Naive thymus-derived CD4-positive, alpha-beta T cell (primary cell): ENCODE measurements at regions not wholly inside any gene's neighbourhood (a gene's known extent, or its start where the extent isn't known, plus 50 kb on each side); places are given as distances from the start of the nearest gene placed in this dataset.

ENCODE experiments used
- ATAC-seq: fragments of 150-1000 bp; cut with Tn5 transposase; 2 replicates; pipeline ENCODE4 v1.10.0; 2021; ENCODE audit warnings: mild to moderate bottlenecking, moderate library complexity
- CTCF ChIA-PET: fragments of 350-600 bp; sonication (Branson Sonifier 250); formaldehyde crosslinking; loops from one replicate; lab custom pipeline; 2021; ENCODE audit warnings: antibody characterized with exemption; lab: Charles Lee
- POLR2A ChIA-PET: fragments of 350-600 bp; sonication (Branson Sonifier 250); formaldehyde crosslinking; loops from one replicate; lab custom pipeline; 2021; ENCODE audit warnings: antibody characterized with exemption, inconsistent platforms; lab: Charles Lee
- DNase-seq, 9 donors: peaks; one replicate each; pipeline versions ENCODE4 v3.0.0 to v3.0.0-alpha.2; 2020 to 2022; ENCODE audit warnings: mixed read lengths in 1 of 9
- H3K27ac ChIP-seq: one replicate; pipeline ENCODE4 v1.7.0; 2013; ENCODE audit warnings: mild to moderate bottlenecking, low read depth, low read length, moderate library complexity
- H3K27me3 ChIP-seq, 2 donors: one replicate each; pipeline ENCODE4 v1.7.0; 2013; ENCODE audit warnings: low read length in 2 of 2, mild to moderate bottlenecking in 2 of 2, moderate library complexity in 2 of 2; ENCODE audit not compliant: control insufficient read depth in 2 of 2, insufficient read depth in 2 of 2
- H3K36me3 ChIP-seq, 3 experiments: 1 replicate in 2 of 3; 2 replicates in 1 of 3; pipeline ENCODE4 v1.7.0; 2013; ENCODE audit warnings: low read length in 3 of 3, mild to moderate bottlenecking in 3 of 3, moderate library complexity in 1 of 3; ENCODE audit not compliant: insufficient read depth in 3 of 3, control insufficient read depth in 2 of 3
- H3K4me1 ChIP-seq, 2 donors: one replicate each; pipeline ENCODE4 v1.7.0; 2013; ENCODE audit warnings: low read length in 2 of 2, mild to moderate bottlenecking in 2 of 2, moderate library complexity in 1 of 2; ENCODE audit not compliant: control insufficient read depth in 2 of 2, insufficient read depth in 2 of 2
- H3K4me3 ChIP-seq: 2 replicates; pipeline ENCODE4 v1.7.0; 2013; ENCODE audit warnings: mild to moderate bottlenecking, low read length
- H3K9me3 ChIP-seq, 3 experiments: 1 replicate in 2 of 3; 2 replicates in 1 of 3; pipeline ENCODE4 v1.7.0; 2013; ENCODE audit warnings: low read length in 3 of 3; ENCODE audit not compliant: control insufficient read depth in 2 of 3
- H3K27ac Mint-ChIP-seq, 9 donors: one replicate each; pipeline ENCODE4 v1.8.0; 2020 to 2022; ENCODE audit warnings: mixed read lengths in 9 of 9, mild to moderate bottlenecking in 8 of 9, moderate library complexity in 5 of 9, inconsistent platforms in 2 of 9
- H3K27me3 Mint-ChIP-seq, 5 donors: one replicate each; pipeline ENCODE4 v1.8.0; 2021 to 2022; ENCODE audit warnings: mixed read lengths in 5 of 5, mild to moderate bottlenecking in 1 of 5
- H3K36me3 Mint-ChIP-seq, 5 donors: one replicate each; pipeline ENCODE4 v1.8.0; 2020 to 2022; ENCODE audit warnings: mixed read lengths in 5 of 5, mild to moderate bottlenecking in 3 of 5, inconsistent platforms in 1 of 5
- H3K4me1 Mint-ChIP-seq, 7 donors: one replicate each; pipeline ENCODE4 v1.8.0; 2020 to 2022; ENCODE audit warnings: mixed read lengths in 7 of 7, mild to moderate bottlenecking in 3 of 7, inconsistent platforms in 1 of 7
- H3K4me3 Mint-ChIP-seq, 10 donors: one replicate each; pipeline ENCODE4 v1.8.0; 2020 to 2022; ENCODE audit warnings: mild to moderate bottlenecking in 10 of 10, mixed read lengths in 10 of 10, moderate library complexity in 6 of 10, inconsistent platforms in 2 of 10
- H3K9me3 Mint-ChIP-seq, 11 donors: one replicate each; pipeline ENCODE4 v1.8.0; 2020 to 2022; ENCODE audit warnings: mixed read lengths in 11 of 11, mild to moderate bottlenecking in 4 of 11, inconsistent platforms in 1 of 11, moderate library complexity in 1 of 11
- intact Hi-C, 2 donors: fragments of 100-400 bp; cut with micrococcal nuclease; formaldehyde crosslinking; loops; one replicate each; pipeline ENCODE4 v1.15.1; 2023

DNA sequence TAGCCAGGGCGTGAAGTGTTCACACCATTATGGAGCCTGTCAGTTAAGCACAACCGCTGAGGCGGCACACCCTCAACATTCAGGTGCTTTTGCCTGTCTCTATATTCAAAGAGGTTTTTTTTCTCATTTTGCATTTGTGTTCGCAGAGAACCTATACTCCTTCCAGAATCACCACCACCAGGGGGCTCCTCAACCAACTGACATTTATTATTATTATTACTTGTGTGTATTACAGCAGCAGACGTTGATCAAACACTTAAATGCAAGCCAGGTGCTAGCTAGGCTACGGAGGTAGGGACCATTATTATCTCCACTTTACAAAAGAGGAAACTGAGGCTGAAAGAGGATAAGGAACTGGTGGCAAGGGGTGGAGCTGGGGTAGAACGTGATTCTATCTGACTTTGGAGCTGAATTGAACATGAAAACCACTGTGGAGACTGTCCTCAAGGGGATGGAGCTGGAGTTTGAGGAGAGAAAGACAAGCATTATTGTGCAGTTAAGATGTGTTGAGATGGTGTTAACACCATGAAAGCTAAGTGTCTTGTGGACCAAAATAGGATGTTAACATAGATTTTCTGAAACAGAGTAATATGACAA, 133.8 kb upstream of the PLXNA4 start:
- no peak overlapping the region for H3K4me3 Mint-ChIP-seq
- Histone ChIP-seq H3K4me3 (no peak overlapping the region), H3K36me3 (no peaks in the 10 kb centered on the region), H3K27ac (no peak overlapping the region), H3K27me3 (no peaks in the 10 kb centered on the region), H3K4me1 (no peaks in the 10 kb centered on the region), H3K9me3 (no peaks in the 10 kb centered on the region)
- DNase-seq (peak in 4 of 9 donors; percentile 12 to 30 (median 24)), ATAC-seq (no peak)
- H3K36me3 Mint-ChIP-seq: no peaks in the 10 kb centered on the region
- peaks cover 0 to 2% (median 0%) of the 10 kb centered on the region in 5 donors for H3K27me3 Mint-ChIP-seq
- POLR2A ChIA-PET: interaction anchor here (0.8 kb wide), 1 partner anchor 61 kb away, joined by 4 read pairs; no protein-coding TSS in a partner anchor
- peaks cover 0 to 13% (median 2%) of the 10 kb centered on the region in 7 donors for H3K4me1 Mint-ChIP-seq
- intact Hi-C loops: loop anchor here in 1 of 2 donors (1.0 kb wide), 1 partner anchor 61 kb away; no protein-coding TSS in a partner anchor
- peaks cover 0 to 3% (median 0%) of the 10 kb centered on the region in 11 donors for H3K9me3 Mint-ChIP-seq
- no peak overlapping the region for H3K27ac Mint-ChIP-seq
- CTCF ChIA-PET: interaction anchor here (0.6 to 1.2 kb wide), 5 partner anchors 8 to 724 kb away, joined by 3 to 9 read pairs (median 3); no protein-coding TSS in a partner anchor

DNA sequence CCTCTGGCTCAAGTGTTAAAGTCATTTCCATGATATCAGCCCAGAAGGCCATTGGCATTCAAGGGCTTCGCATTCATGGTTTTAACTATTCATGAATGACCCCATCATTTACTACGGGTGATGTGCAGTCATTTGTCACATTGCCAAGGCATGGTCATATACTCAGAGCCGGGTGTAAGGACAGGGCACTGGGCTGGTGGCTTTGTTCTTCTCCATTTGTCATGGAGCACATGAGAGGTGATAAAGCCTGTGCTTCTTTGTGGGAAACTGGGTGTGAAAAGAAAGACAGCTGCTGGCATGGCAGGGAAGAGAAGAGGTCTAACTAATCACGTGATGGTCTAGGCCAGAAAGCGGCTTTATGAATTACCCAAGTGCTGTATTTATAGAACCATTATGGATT, 132.2 kb upstream of the PLXNA4 start:
- no peak for ATAC-seq
- Histone ChIP-seq H3K4me1 (no peaks in the 10 kb centered on the region), H3K27me3 (no peaks in the 10 kb centered on the region), H3K4me3 (no peak overlapping the region), H3K9me3 (no peaks in the 10 kb centered on the region), H3K27ac (no peak overlapping the region), H3K36me3 (no peaks in the 10 kb centered on the region)
- Mint-ChIP-seq H3K27ac (no peak overlapping the region), H3K4me1 (peaks cover 0 to 15% (median 2%) of the 10 kb centered on the region in 7 donors), H3K27me3 (no peaks in the 10 kb centered on the region), H3K36me3 (no peaks in the 10 kb centered on the region), H3K4me3 (no peak overlapping the region), H3K9me3 (peaks cover 0 to 3% (median 0%) of the 10 kb centered on the region in 11 donors)
- POLR2A ChIA-PET: no interaction called here
- CTCF ChIA-PET: no interaction called here
- intact Hi-C loops: no loop called here
- no peak for DNase-seq

DNA sequence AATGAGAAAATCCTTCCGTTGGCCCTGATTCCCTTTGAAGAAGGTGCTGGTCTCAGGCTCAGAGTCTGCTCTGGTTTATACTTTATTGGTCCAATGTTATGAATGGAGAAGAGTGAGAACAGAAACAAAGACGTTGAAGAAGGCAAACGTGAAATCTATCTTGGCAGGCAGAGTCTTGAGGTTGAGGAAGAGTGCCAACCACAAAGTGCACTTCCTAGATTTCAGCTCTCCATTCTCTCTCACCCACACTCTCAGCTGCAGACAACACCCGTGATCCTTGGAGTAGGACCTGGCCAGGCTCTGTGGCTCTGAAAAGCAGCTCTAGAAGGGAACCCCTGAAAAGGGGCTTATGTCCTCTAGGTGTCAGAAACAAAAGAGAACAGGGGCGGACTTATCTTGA, 128.9 kb upstream of the PLXNA4 start:
- Mint-ChIP-seq H3K9me3 (peaks cover 0 to 8% (median 4%) of the 10 kb centered on the region in 11 donors), H3K27ac (peak overlapping the region in 2 of 9 donors; percentile 61 to 71), H3K36me3 (no peaks in the 10 kb centered on the region), H3K4me3 (no peak overlapping the region), H3K27me3 (no peaks in the 10 kb centered on the region), H3K4me1 (peaks cover 0 to 12% (median 2%) of the 10 kb centered on the region in 7 donors)
- ATAC-seq: no peak
- DNase-seq: no peak
- Histone ChIP-seq H3K27me3 (no peaks in the 10 kb centered on the region), H3K27ac (no peak overlapping the region), H3K4me1 (no peaks in the 10 kb centered on the region), H3K9me3 (no peaks in the 10 kb centered on the region), H3K36me3 (no peaks in the 10 kb centered on the region), H3K4me3 (no peak overlapping the region)
- ChIA-PET POLR2A (no interaction called here), CTCF (interaction anchor here (1.2 kb wide), 1 partner anchor 9 kb away, joined by 3 read pairs; no protein-coding TSS in a partner anchor)
- intact Hi-C loops: no loop called here

DNA sequence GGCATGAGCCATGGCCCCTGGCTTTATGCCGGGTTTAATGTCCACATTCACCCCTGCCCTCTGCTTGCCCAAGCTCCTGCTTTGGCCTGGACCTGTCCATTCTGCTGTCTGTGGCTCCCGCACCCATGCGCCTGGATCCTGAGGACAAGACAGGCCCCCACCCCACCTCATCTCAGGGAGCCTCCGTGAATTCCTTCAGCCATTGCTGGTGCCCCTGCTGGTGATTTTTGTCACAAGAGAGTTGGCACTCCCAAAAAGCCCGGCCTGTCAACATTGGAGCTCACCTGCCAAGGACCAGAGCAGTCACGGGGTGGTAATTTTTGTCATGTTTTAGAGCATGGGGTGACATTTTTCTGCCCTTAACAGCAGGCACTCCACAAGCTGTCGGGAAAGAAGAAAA, 127.5 kb upstream of the PLXNA4 start:
- no peaks in the 10 kb centered on the region for H3K36me3 Mint-ChIP-seq
- intact Hi-C loops: no loop called here
- H3K4me3 Mint-ChIP-seq: no peak overlapping the region
- H3K4me1 ChIP-seq: no peaks in the 10 kb centered on the region
- peaks cover 0 to 8% (median 4%) of the 10 kb centered on the region in 11 donors for H3K9me3 Mint-ChIP-seq
- no peak overlapping the region for H3K27ac Mint-ChIP-seq
- no peaks in the 10 kb centered on the region for H3K27me3 ChIP-seq
- no peaks in the 10 kb centered on the region for H3K36me3 ChIP-seq
- no peak overlapping the region for H3K4me3 ChIP-seq
- DNase-seq (no peak), ATAC-seq (no peak)
- H3K27ac ChIP-seq: no peak overlapping the region
- ChIA-PET POLR2A (interaction anchor here (0.6 kb wide), 1 partner anchor 49 kb away, joined by 4 read pairs; no protein-coding TSS in a partner anchor), CTCF (interaction anchor here (0.7 kb wide), 1 partner anchor 13 kb away, joined by 3 read pairs; no protein-coding TSS in a partner anchor)
- H3K9me3 ChIP-seq: no peaks in the 10 kb centered on the region
- peaks cover 0 to 9% (median 2%) of the 10 kb centered on the region in 7 donors for H3K4me1 Mint-ChIP-seq
- no peaks in the 10 kb centered on the region for H3K27me3 Mint-ChIP-seq

DNA sequence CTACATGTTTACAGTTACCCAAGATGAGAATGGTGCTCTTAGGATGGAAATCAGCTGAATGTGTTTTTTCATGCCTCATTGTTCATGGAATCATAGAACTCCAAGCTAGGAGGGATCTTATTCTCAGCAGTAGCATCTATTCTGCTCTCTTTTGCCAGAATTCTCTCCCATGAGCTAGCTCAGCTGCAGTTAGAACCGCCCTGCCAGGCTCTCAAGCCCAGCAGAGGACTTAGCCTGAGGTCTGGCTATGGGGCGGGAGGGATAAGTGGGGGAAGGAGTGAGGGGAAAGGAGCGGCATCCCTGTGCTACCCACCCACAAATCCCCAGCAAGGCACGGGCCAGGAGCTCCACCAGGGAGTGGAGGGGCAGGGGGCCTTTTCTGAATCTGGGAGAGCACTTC, 120.7 kb upstream of the PLXNA4 start:
- CTCF ChIA-PET: no interaction called here

DNA sequence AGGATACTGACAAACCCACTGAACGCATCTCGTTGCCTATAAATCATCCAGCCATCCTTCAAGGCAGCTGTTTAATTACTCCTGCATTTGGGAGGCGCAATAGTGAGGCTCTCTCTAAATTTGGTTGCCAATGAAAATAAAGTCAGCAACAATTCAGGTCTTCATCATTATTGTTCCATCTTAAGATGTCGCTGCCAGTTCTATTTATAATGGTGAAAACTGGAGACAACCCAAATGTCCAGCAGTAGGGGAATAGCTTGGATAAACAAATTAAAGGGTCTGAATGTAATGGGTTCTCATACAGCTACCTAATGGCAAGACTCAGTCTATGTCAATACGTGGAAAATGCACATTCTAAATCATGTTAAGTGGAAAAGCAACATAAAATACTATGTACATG, 120.1 kb upstream of the PLXNA4 start:
- Mint-ChIP-seq H3K36me3 (peaks cover 0 to 4% (median 0%) of the 10 kb centered on the region in 5 donors), H3K27me3 (no peaks in the 10 kb centered on the region), H3K4me3 (no peak overlapping the region), H3K9me3 (peaks cover 0 to 4% (median 0%) of the 10 kb centered on the region in 11 donors), H3K27ac (no peak overlapping the region), H3K4me1 (peaks cover 0 to 9% (median 6%) of the 10 kb centered on the region in 7 donors)
- Histone ChIP-seq H3K9me3 (no peaks in the 10 kb centered on the region), H3K4me3 (no peak overlapping the region), H3K27me3 (no peaks in the 10 kb centered on the region), H3K27ac (no peak overlapping the region), H3K4me1 (no peaks in the 10 kb centered on the region), H3K36me3 (no peaks in the 10 kb centered on the region)
- ATAC-seq: no peak
- DNase-seq: no peak
- CTCF ChIA-PET: no interaction called here
- POLR2A ChIA-PET: no interaction called here
- intact Hi-C loops: no loop called here

More for the DNA sequence above, 120.7 kb upstream of the PLXNA4 start:
- H3K4me1 ChIP-seq: no peaks in the 10 kb centered on the region
- no peaks in the 10 kb centered on the region for H3K36me3 ChIP-seq
- H3K27ac Mint-ChIP-seq: no peak overlapping the region
- ATAC-seq: no peak
- peaks cover 0 to 8% (median 4%) of the 10 kb centered on the region in 11 donors for H3K9me3 Mint-ChIP-seq
- no peaks in the 10 kb centered on the region for H3K9me3 ChIP-seq
- no peak overlapping the region for H3K4me3 Mint-ChIP-seq
- intact Hi-C loops: no loop called here
- DNase-seq: no peak
- H3K27me3 ChIP-seq: no peaks in the 10 kb centered on the region
- H3K4me3 ChIP-seq: no peak overlapping the region
- POLR2A ChIA-PET: no interaction called here
- peaks cover 0 to 4% (median 0%) of the 10 kb centered on the region in 5 donors for H3K36me3 Mint-ChIP-seq
- H3K4me1 Mint-ChIP-seq: peaks cover 0 to 9% (median 6%) of the 10 kb centered on the region in 7 donors
- H3K27ac ChIP-seq: no peak overlapping the region
- H3K27me3 Mint-ChIP-seq: no peaks in the 10 kb centered on the region

DNA sequence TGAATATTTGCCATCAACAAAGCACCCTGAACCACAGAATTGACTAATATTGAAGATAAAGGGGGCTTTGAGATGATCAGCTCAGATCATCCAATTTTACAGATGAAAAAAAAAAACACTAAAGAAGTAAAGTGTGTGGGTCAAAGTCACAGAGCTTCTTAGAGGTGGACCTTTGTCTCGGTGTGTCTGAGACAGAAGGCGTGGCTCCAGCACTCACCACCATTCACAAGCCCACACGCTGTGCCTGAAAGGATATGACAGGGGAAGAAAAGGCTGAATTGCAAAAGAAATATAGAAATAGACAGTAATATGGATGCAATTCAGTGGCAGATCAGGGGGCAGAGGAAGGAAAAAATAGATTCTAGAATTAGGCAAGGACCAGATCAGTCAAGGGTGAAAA, 114.9 kb upstream of the PLXNA4 start:
- ATAC-seq (no peak), DNase-seq (no peak)
- ChIA-PET CTCF (no interaction called here), POLR2A (no interaction called here)
- H3K27ac Mint-ChIP-seq: peak overlapping the region in 1 of 9 donors; percentile 15
- Histone ChIP-seq H3K9me3 (no peaks in the 10 kb centered on the region), H3K4me3 (no peak overlapping the region), H3K27ac (no peak overlapping the region), H3K27me3 (no peaks in the 10 kb centered on the region), H3K4me1 (no peaks in the 10 kb centered on the region), H3K36me3 (no peaks in the 10 kb centered on the region)
- H3K9me3 Mint-ChIP-seq: peaks cover 0 to 1% (median 0%) of the 10 kb centered on the region in 11 donors
- no peaks in the 10 kb centered on the region for H3K36me3 Mint-ChIP-seq
- no peak overlapping the region for H3K4me3 Mint-ChIP-seq
- peaks cover 0 to 4% (median 0%) of the 10 kb centered on the region in 5 donors for H3K27me3 Mint-ChIP-seq
- H3K4me1 Mint-ChIP-seq: no peaks in the 10 kb centered on the region
- intact Hi-C loops: no loop called here
